AG08396 (cell line): ENCODE measurements at regions not wholly inside any gene's neighbourhood (a gene's known extent, or its start where the extent isn't known, plus 50 kb on each side); places are given as distances from the start of the nearest gene placed in this dataset.
"Not testable (repeated sequence)": the region's sequence is repeated elsewhere in the genome, so short reads cannot be mapped to it uniquely, and the experiment has no call there.

Source experiments
- DNase-seq: peaks from one replicate; pipeline ENCODE4 v3.0.0; 2012; ENCODE audit warnings: low spot score, mixed read lengths

DNA sequence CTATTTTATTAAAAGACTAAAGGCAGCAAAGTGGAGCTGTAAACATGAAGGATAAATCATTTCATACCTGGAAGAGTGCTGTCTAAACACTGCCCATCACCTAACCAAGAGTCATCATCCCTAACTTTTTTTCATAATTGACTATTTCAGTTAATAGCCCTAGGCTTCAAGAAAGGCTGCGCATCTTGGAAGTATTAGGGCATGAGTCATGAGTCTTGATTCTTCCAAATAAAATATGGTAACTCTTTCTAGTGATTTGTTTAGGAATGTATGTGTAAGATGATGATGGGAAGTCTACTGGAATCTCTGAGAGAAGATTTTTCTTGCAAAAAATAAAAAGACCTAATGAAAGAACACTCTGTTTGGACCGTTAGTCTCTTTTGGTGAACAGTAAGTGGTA lies 207.7 kb upstream of the AHR start:
- DNase-seq, result peak; percentile 34

DNA sequence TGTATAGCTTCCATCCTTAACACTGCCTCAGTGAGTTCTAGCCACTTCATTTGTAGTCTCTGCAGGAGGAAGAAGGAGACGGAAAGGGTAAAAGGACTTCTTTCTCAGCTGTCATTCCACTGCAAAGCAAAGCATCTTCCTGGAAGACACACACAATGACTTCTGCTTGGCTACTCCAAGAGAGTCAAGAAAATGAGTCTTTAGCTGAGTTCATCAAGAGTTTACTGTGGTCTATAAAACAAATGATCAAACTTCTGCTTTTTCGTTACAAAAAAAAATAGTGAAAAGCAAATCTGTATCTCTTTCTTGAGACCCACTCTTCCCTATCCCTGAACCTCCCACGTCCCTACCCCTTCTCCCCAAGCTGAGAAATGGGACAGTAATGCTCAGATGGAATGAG lies 205.0 kb upstream of the AHR start:
- DNase-seq, result no peak

GRCh38 chr7:17094963-17095574 lies 203.4 kb upstream of the AHR start:
- DNase-seq, result no peak

GRCh38 chr7:17095931-17096330 lies 202.5 kb upstream of the AHR start:
- no peak for DNase-seq

GRCh38 chr7:17097668-17098297 lies 200.7 kb upstream of the AHR start:
- DNase-seq, result no peak

DNA sequence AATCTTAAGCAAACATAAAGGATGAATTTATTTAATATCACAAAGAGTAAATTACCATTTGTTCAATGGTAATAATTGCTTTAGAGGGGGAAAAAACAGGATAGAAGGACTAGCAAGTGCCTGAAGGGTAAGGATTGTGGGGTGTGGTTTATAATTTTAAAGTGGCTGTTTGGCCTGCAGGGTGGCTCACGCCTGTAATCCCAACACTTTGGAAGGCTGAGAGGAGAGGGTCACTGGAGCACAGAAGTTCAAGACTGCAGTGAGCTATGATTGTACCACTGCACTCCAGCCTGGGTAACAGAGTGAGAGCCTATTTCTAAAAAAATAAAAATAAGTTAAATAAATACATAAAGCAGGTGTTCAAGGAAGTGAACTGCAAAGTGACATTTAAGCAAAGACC lies 199.9 kb upstream of the AHR start:
- DNase-seq, result no peak

DNA sequence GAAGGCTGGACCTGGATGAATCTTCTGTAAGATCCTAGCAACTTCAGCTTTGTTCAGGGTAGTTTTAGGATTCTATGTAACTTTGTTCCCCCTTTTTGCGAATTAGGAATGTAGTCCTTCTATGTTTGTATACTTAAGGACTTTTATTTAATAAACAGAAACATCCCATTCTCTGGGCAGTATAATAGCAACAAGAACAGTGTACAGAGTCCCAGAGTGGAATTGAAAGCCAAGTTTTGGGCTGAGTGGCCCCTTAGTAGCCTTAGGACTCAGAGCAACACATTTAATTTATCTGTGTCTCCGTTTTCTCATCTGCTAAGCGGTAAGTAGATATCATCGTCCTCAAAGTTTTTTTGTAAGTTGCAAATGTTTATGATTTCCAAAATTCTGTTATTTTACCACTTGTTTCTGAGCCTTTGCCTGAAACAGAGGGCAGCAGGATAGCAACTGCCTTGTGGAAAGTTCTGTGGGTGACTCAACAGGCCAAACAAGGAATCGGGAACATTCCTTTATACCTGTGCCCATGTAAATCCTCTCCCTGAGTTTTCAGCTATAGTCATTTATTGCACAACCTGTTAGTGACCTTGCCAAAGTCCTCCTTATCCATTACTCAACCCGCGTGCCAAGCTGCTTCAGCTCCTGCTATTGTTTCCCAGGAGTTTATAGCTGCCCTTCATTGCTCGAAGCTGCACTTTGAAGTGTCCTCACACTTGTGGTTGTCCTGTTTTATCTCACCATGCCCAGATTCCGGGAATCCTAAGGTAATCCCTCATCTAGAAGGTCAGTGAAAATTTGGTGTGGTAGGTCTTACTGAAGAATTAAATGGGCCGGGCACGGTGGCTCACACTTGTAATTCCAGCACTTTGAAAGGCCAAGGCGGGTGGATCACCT lies 199.1 kb upstream of the AHR start:
- DNase-seq, result peak; percentile 6

DNA sequence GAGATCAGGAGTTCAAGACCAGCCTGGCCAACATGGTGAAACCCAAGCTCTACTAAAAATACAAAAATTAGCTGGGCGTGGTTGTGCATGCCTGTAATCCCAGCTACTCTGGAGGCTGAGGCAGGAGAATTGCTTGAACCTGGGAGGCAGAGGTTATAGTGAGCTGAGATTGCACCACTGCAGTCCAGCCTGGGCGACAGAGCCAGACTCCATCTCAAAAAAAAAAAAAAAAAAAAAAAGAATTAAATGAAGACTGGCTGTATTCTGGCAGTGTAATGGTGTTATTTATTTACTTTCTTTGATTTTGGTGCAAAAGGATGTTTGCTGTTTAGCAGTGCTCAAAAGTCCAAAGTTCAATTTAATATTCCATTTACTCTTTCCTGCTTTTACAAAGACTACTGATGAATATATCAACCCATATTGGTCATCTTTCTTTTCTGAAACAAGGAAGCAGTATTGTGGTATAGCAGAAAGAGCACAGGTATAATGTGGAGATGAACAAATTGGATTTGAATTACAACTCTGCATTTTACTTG lies 198.4 kb upstream of the AHR start:
- DNase-seq, result not testable (repeated sequence)

- DNase-seq, result no peak
Observed at GRCh38 chr7:17101207-17101696, 197.2 kb upstream of the AHR start.

DNA sequence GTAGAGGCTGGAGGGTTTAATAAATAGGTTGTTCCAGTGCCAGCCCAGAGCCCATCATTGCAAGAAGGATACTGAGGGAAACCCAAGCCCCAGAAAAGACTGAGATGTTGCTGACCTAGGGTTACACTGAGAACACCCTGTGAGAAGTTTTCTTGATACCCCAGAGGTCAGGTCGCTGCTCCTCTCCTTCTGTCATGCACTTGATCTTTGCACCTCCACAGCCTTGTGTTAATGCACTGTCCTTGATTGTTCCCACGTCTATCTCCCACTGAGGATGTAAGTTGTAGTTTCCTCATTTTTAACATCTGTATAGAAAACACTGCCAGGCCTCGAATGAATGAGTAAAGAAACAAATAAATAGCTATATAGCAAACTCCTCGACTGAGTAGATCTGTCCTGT lies 195.3 kb upstream of the AHR start:
- DNase-seq, result no peak

GRCh38 chr7:17103984-17104383 lies 194.5 kb upstream of the AHR start:
- no peak for DNase-seq

GRCh38 chr7:17104419-17104818 lies 194.0 kb upstream of the AHR start:
- DNase-seq, result no peak

DNA sequence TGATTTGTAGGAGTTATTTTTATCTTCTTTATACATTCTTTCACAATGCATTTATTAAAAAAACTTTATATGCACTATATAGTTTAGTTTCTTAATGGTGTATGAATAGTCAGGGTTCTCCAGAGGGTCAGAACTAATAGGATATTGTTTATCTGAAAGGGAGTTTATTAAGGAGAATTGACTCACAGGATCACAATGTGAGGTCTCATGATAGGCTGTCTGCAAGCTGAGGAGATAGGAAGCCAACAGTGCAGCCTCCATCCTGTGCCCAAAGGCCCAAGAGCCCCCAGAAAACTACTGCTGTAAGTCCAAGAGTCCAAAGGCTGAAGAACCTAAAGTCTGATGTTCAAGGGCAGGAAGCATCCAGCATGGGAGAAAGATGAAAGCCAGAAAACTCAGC lies 192.8 kb upstream of the AHR start:
- no peak for DNase-seq

GRCh38 chr7:17108049-17108584 lies 190.3 kb upstream of the AHR start:
- DNase-seq, result no peak

DNA sequence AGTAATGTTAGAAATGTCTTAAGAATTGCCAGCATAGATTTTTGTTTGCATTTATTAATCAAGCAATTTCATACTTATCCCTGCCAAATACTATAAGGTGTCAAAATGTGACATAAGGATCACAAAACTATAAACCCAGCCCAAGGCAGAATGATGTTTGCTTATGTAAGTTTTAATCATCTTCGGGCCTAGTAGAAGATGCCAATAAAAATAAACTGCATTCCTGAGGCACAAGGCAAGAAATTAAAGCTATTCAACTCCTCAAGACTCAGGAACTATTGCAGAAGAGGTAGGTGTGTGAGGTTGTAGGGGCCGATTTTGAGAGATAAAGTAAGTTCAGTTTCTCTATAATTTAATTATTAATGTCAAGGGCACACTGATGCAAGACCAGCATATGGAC lies 189.4 kb upstream of the AHR start:
- DNase-seq, result peak; percentile 11

- DNase-seq, result not testable (repeated sequence)
Observed at GRCh38 chr7:17113770-17114169, 184.7 kb upstream of the AHR start.

- DNase-seq, result no peak
Observed at GRCh38 chr7:17118412-17118811, 180.0 kb upstream of the AHR start.

- DNase-seq, result no peak
Observed at GRCh38 chr7:17120756-17121155, 177.7 kb upstream of the AHR start.

DNA sequence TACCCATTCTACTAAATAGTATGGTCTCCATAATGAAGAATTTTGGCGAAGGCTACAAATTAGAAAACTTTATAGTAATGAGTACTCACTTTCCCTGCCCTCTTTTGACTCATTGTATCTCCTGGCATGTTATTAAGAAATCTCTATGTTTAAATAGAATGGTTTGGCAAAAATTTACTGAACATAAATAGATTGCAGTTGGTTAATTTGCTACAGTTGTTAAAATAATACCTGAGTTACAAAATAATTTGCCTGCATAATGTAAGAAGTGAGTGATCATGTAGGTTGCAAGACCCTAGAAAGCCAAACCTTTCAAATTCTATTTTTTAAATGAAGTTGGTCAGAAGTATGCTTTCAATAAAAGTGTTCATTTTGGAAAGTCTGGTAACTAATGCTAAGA lies 176.8 kb upstream of the AHR start:
- DNase-seq, result no peak

DNA sequence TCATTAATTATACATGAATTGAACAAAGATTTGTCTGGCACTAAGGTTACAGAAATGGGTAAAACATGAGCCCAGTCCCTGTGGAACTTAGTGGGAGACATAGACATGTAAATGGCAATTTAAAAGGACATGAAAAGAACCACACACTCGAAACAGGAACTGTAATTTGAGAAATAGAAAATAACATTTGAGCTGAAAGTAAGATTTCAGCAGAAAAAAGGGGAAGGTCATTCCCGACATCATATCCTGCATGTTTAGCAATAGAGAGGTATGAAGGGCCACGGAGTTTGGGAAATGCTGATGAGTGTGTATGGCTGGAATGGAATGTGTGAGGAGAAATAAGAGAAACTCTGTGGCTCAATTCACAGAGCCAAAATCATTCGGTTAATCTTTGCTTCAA lies 175.4 kb upstream of the AHR start:
- DNase-seq, result peak; percentile 66

DNA sequence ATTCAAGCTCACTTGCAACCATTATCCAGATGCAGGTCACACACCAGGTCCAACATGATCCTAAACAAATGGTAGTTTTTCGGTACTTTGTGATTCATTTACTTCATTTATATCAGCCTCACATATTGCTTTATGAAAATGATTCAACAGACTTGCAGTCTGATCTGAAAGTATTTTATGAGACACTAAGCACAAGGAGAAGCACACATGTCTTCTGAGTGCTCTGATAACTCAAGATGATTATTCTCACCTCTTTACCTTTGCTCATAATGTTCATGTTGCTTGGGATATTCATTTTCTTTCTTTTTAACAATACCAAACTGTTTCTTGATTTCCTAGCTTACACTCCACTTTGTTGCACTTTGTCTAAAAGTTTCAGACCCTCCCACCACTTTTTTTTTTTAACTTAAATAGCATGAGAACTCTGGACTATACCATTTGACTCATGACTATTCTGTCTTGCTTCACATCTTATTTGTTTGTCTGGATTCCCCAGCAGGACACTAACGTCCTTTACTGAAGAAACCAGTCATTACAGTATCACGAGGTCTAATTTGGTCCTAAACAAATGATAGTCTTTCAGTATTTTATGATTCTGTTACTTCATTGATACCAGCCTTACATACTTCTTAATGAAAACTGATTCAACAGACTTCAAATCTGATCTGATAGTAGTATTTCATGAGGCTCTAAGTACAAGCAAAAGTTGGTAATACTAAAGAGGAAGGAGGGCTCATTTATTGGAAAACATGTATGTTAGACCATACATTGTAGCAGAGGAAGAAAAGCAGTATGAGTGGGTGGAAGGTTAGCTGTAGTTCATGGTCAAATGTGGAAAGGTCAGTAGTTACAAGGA lies 171.8 kb upstream of the AHR start:
- DNase-seq, result no peak

DNA sequence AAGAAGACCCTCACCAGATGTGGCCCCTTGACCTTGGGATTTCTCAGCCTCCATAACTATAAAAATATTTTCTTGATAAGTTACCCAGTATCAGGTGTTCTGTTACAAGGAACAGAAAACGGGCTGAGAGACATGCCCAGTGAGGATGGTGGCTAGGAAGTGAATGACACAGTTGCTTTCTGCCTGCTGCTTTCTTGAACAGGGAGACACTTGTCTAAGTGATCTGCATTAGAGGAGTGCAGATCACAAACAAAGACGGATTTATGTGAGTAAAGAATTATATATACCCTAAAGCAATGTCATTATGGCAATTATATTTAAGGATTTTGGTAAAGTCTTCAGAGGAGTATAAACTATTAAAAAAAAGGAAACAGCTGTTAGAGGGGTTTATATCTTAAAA lies 169.2 kb upstream of the AHR start:
- DNase-seq, result no peak
